HEK293 (cell line): ENCODE measurements at regions not wholly inside any gene's neighbourhood (a gene's known extent, or its start where the extent isn't known, plus 50 kb on each side); places are given as distances from the start of the nearest gene placed in this dataset.

Experiments used
- BCL11A ChIP-seq: fragments of 450-650 bp; formaldehyde crosslinking; IDR thresholded peaks from 2 replicates; pipeline ENCODE4 v1.5.1; 2016; ENCODE audit warnings: low read depth, missing biosample characterization, missing genetic modification characterization
- CTCF ChIP-seq: fragments of 450-650 bp; formaldehyde crosslinking; IDR thresholded peaks from 2 replicates; pipeline ENCODE4 v1.5.1; 2016; ENCODE audit warnings: missing biosample characterization, missing genetic modification characterization
- REST ChIP-seq: fragments of 450-650 bp; formaldehyde crosslinking; IDR thresholded peaks from 2 replicates; pipeline ENCODE4 v1.5.1; 2016; ENCODE audit warnings: missing biosample characterization, missing genetic modification characterization
- ZNF138 ChIP-seq: fragments of 450-650 bp; formaldehyde crosslinking; IDR thresholded peaks from 2 replicates; pipeline ENCODE4 v1.5.1; 2016; ENCODE audit warnings: missing biosample characterization, missing genetic modification characterization, borderline replicate concordance
- ZNF274 ChIP-seq, 2 experiments: fragments of 200-500 bp in 1 of 2; fragments of 450-650 bp in 1 of 2; sonication (Bioruptor generic) in 1 of 2; formaldehyde crosslinking in 1 of 2; IDR thresholded peaks; 2 replicates each; pipeline versions ENCODE4 v1.5.1 to v1.6.1; 2014 to 2016; ENCODE audit warnings: borderline replicate concordance in 1 of 2, inconsistent platforms in 1 of 2, low read length in 1 of 2, missing biosample characterization in 1 of 2, missing genetic modification characterization in 1 of 2
- ZNF324 ChIP-seq: fragments of 450-650 bp; formaldehyde crosslinking; IDR thresholded peaks from 2 replicates; pipeline ENCODE4 v1.5.1; 2016; ENCODE audit warnings: missing biosample characterization, missing genetic modification characterization

- TF ChIP-seq ZNF324 (tag by site-specific recombination) = no peak
- TF ChIP-seq ZNF138 (tag by site-specific recombination) = no peak
- TF ChIP-seq CTCF (tag by site-specific recombination) = no peak
- TF ChIP-seq ZNF274 (IDR thresholded peaks at IDR 0.05; ENCODE audit: low read length) = no peak
- TF ChIP-seq ZNF274 (tag by site-specific recombination; IDR thresholded peaks at IDR 0.05; ENCODE audit: borderline replicate concordance) = no peak
- no peak for TF ChIP-seq REST (tag by site-specific recombination)
- TF ChIP-seq BCL11A (tag by site-specific recombination) = no peak
Observed at GRCh38 chr6:112437058-112437457, 89.9 kb downstream of the RFPL4B start.
